GM18870 (cell line): ENCODE measurements at regions not wholly inside any gene's neighbourhood (a gene's known extent, or its start where the extent isn't known, plus 50 kb on each side); places are given as distances from the start of the nearest gene placed in this dataset.

Experiments
- ATAC-seq: cut with Tn5 transposase; IDR thresholded peaks from one replicate; pipeline ENCODE4 v1.9.1; 2021; ENCODE audit warnings: moderate library complexity; ENCODE audit not compliant: unreplicated experiment

- no peak for ATAC-seq
These were observed 545.6 kb upstream of the ZNF385D start for GRCh38 chr3:22296601-22297000.

- ATAC-seq, result no peak
These were observed 546.4 kb upstream of the ZNF385D start for GRCh38 chr3:22297436-22297835.

GRCh38 chr3:22306454-22306853, 555.4 kb upstream of the ZNF385D start:
- ATAC-seq, result no peak

DNA sequence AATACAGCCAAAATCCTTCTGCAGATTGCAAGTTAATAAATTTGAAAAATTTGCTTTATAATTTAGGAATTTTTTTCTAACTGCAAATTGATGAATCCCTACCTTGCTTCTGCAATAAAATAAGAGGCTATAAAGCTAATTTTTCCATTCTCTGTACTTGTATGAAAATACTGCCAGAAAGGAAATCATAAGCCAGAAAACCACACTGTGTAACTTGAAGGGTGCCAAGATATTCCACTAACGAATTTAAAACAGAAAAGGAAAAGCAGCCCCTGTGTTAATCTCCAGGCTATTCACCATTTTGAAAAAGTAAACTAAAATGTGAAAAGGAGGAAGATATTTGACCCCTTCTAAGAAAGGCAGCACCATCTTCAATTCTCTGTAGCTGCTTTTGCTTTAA, 557.9 kb upstream of the ZNF385D start:
- ATAC-seq, result no peak

GRCh38 chr3:22315925-22316324, 564.9 kb upstream of the ZNF385D start:
- ATAC-seq, result no peak

DNA sequence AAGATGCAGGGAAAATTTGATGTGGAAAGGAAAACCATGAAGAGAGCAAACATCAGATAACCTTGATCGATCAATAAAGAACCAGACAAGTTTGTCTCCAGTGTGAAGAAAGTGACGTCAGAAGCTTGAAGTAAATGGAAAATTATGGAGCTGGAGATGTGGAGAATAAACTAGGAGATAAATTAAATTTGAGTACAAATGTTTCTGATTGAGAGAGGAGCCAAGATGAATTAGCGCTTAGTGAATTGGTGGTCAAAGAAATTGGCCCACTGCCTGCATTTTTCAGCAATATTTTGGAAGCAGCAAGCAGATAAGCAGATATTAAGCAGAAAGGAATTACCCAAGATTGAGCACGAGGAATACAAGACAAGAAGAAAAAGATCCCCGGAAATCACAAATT, 567.3 kb upstream of the ZNF385D start:
- ATAC-seq, result no peak

DNA sequence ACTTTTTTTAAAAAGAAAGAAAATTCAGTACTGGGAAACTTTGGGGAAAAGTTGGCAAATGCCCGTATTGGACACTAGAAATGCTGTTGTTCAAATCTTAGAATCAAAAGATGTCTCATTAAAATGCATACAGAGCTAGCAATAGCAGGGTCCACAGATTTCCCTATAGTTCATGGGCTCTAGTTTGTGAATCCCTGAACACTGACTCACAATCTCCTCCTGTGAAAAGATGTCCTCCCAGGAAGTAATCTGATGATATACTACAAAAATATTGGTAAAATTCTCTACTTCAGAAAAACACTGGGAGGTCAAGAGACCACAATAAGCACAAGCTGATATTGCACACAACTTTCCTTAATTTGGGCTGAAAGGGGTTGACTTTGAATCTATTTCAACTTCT, 568.4 kb upstream of the ZNF385D start:
- ATAC-seq, result no peak

- no peak for ATAC-seq
These were observed 571.9 kb upstream of the ZNF385D start for GRCh38 chr3:22322861-22323260.

GRCh38 chr3:22326305-22326704, 575.3 kb upstream of the ZNF385D start:
- no peak for ATAC-seq

GRCh38 chr3:22334996-22335395, 584.0 kb upstream of the ZNF385D start:
- no peak for ATAC-seq

DNA sequence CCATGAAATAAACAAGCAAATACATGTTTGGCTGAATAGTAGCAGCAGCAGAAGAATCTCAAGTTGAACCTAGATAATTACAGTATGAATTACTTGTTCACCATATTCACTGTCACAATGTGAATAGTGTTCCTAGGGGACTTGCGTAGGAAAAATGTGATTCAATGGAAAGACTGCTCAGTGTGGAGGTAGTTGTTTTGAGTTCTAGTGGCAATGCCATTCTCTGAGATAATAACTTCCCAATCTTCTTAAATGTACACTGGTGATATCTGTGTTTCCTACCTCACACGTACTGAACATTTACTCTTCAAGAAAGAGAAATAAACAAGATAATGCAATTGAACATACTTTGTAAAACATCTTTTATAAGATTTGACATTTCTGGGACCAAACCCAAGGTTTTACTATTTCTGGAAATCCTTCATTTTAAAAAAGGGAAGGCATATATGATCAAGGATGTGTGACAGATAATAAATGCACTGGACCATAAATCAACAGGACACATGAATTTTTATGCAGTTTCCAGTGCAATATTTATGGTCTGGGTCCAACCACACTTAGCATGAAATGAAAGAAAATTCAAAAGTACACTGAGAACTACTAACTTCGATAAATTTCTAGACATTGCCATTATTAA, 598.3 kb upstream of the ZNF385D start:
- ATAC-seq, result no peak

- ATAC-seq, result no peak
These were observed 600.8 kb upstream of the ZNF385D start for GRCh38 chr3:22351806-22352205.

GRCh38 chr3:22353126-22353525, 602.1 kb upstream of the ZNF385D start:
- ATAC-seq, result no peak

- no peak for ATAC-seq
These were observed 607.3 kb upstream of the ZNF385D start for GRCh38 chr3:22358334-22358733.

DNA sequence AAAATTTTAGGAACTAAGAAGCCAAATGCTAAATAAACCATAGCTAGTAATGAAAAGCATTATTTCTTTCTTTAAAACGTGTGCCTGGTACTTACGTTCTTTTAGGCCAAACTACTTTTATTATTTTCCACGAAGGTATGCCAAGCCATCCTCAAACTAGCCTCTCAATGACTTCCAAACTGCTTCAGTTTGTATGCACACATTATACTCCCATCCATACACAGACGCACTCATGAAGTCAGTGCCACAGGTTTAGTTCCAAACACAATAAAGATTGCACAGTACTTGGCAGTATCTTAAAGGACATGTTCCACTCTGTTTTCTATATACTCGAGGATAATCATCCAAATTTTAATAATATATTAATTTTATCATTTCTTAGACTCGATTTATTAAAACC, 609.2 kb upstream of the ZNF385D start:
- ATAC-seq, result no peak

GRCh38 chr3:22360970-22361369, 610.0 kb upstream of the ZNF385D start:
- ATAC-seq, result no peak

- ATAC-seq, result no peak
These were observed 610.5 kb upstream of the ZNF385D start for GRCh38 chr3:22361521-22361920.

- ATAC-seq, result no peak
These were observed 613.8 kb upstream of the ZNF385D start for GRCh38 chr3:22364851-22365250.

GRCh38 chr3:22366781-22367180, 615.8 kb upstream of the ZNF385D start:
- no peak for ATAC-seq

DNA sequence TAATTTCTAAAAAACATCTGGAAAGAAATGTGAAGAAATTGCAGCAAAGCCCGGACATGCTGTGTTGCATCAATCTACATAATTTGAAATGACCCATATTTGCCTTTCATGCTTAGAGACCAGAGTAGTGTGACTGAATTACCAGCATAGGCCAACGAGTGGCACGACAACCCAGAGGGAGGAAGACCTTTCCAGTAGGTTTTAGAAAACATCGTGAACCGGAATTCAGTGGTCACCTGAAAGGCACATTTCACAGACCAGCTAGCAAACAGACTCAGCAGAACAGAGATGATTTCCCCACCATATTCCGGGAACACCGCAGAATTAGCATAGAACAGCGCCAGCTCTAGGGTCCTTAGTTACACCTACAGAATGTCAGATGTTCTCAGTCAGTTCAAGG, 620.0 kb upstream of the ZNF385D start:
- ATAC-seq, result no peak

DNA sequence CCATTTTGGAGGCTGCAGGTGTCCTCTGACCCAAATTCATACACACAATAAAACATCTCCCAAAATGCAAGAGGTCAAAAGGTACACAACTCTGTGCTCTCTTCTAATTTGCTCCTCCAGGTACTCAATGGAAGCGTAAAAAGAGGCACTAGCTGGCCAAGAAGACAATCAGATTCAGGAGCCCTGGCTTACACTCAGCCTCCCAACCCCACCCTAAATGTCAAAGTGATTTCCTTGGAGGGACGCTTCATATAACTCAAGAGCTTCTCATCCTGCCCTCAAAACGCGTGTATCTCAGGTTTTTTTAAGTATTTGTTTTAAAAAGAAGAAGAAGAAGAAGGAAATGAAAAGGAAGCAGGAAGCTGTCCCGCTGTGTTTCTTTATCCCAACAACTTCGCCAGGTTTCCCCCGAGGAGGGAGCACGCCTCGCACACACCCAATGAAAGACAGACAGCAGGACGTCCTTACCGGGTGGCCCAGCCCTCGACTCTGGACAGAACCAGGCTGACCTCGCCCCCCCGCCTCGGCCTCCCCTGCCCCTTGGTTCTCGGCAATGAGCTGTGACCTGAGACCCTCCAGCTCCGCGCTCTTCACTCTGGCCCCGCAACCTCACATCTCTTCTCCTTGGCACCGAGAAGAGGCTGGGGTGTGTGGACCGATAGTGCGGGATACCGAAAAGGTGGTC, 620.7 kb upstream of the ZNF385D start:
- no peak for ATAC-seq

DNA sequence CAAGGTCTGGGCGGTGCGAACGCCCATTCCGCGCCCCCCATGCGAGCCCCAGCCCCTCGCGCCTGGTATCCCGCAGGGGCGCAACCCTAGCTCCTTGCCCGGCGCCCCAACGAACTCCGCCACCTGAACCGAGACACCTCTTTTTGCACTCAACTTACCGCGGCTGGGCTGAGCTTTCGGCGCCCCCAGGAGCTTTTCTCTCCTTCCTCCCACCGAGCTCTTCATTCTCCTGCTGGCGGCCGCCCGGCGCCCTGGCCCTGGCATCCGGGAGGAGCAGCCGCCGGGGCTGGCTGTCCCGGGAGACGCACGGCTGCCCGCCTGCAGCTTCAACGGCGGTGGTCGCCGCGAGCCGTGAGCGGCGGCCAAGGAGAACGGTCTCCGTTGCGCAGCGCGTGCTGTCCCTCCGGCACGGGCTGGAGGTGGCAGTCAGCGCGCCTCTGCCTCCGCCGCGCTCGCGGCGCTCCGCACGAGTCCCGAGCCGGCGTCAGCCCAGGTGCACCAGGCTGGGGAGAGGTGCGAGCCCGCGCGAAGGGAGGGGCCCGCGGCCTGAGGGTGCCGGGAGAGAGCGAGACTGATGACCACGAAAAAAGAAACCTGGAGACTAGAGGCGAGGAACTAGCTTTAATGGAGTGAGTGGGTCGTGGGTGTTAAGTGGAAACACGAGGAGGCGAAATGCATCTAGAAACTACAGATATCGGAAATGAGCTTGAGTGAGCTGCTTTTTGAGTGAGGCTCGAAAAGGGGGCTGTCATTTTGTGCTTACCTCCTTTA, 621.5 kb upstream of the ZNF385D start:
- ATAC-seq, result no peak
